ENCODE measurements at regions not wholly inside any gene's neighbourhood (a gene's known extent, or its start where the extent isn't known, plus 50 kb on each side); places are given as distances from the start of the nearest gene placed in this dataset.

- no peak for DNase-seq
Observed at GRCh38 chr7:42378149-42378548, 141.1 kb upstream of the GLI3 start.

GRCh38 chr7:42373285-42373684, 136.3 kb upstream of the GLI3 start:
- no peak for DNase-seq

GRCh38 chr7:42372479-42372878, 135.5 kb upstream of the GLI3 start:
- DNase-seq = peak; percentile 4

GRCh38 chr7:42359946-42360345, 122.9 kb upstream of the GLI3 start:
- DNase-seq = no peak

- no peak for DNase-seq
Observed at GRCh38 chr7:42351316-42351935, 114.4 kb upstream of the GLI3 start.

- DNase-seq = no peak
Observed at GRCh38 chr7:42350801-42351200, 113.8 kb upstream of the GLI3 start.

GRCh38 chr7:42348631-42349030, 111.6 kb upstream of the GLI3 start:
- DNase-seq = no peak

- DNase-seq = no peak
Observed at GRCh38 chr7:42348071-42348470, 111.1 kb upstream of the GLI3 start.

DNA sequence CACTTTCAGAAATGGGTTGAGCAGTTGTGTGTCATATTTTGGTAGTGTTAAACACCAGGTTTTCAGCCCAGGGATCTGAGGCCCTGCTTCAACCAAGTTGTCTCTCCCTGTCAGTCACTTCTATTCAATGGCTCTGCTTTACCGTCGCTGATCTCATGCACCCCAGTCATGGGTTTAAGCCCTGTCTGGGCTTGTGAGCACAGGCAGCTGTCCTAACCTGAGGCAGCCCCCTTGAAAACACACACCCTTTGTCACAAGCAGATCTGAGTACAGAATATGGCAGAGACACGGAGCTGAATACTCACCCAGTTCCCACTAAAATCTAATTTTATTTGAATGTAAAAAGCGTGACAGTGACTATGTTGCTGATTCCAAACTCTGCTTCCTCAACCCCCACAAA, 110.6 kb upstream of the GLI3 start:
- DNase-seq = no peak

DNA sequence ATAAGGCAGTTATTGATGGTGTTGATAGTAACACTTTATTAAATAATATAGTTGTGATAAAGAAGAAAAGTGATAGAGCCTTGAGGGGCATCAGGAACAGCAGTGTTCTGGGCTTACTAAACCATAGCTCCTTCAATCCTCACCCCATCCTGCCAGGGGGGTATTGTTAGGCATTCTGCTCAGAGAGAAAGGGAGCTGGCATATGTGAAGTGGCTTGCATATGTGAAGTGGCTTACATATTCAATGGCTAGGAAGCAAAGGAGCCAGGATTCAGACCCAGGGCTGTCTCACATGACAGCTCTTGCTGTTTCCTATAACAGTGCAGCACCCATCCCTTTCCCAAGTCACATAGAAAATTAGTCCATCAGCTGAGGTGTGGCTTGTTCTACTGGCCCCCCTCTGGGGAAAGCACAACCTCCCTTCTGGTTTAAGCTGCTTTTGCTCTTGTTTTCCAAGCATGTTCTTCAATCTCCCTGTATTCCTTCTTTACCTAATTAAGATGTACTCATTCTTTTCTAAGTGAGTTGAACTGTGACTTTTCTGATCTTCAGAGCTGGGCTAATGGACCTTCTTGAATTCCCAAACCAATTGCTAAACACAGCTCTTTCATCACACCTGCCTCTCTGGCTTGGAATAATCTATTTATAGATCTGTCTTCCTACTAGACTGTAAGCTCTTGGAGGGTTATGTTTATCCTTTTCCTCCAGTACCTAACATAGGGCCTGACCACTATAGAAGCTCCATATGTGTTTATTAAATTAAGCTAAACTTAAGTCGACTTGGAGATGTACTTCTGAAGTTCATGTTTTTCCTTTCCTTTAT, 108.7 kb upstream of the GLI3 start:
- DNase-seq = no peak

GRCh38 chr7:42344198-42344755, 107.3 kb upstream of the GLI3 start:
- no peak for DNase-seq

GRCh38 chr7:42342381-42342780, 105.4 kb upstream of the GLI3 start:
- DNase-seq = no peak

DNA sequence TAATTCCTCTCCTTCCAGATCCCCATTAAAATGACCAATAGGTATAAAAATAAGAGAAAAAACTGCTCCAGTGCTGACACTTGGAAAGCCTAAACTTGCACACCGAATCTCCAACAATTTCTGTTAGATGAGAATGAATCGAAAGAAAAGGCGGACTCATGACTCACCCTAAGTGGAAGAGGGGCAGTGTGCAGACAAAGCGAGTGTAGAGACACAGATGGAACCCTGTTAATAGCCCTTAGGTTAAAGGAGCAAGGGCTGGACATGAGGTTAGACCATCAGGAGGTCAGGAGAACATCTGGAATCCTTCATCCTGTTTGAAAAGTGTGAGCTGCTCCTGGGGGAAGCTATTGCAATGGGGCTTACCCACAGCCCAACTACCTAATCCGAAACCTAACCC, 103.4 kb upstream of the GLI3 start:
- DNase-seq = peak; percentile 16

GRCh38 chr7:42338916-42339540, 102.0 kb upstream of the GLI3 start:
- no peak for DNase-seq

- DNase-seq = peak; percentile 20
Observed at GRCh38 chr7:42338231-42338915, 101.4 kb upstream of the GLI3 start.

DNA sequence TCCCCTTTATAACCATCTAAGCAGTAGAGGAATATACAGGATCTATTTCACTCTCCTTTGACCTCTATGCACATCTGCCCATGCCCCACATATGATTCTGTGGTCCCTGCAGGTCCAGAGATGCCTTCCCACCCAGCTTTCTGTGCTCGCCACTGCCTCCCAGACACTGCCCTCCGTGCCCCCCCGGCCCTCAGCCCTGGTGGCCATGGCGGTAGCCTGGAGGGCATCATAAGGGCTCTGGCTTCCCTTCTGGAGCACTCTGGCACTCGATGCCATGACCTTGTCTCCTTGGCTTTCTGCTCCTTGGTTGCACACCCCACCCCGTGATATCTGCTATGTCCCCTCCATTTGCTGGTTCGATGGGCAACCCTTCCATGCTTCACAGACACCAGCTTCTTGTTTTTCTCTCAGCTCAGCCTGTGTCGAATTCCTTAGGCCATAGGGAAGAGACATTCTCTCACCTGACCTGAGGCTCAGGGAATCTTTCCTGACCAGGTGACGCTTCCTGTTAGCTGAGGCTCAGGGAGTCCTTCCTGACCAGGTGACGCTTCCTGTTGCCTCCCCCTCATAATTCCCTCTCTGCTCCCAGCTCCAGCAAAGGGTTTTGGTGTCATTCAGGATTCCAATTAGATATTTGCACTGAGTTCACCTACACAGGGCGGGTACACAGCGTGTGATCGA, 100.4 kb upstream of the GLI3 start:
- DNase-seq = no peak

DNA sequence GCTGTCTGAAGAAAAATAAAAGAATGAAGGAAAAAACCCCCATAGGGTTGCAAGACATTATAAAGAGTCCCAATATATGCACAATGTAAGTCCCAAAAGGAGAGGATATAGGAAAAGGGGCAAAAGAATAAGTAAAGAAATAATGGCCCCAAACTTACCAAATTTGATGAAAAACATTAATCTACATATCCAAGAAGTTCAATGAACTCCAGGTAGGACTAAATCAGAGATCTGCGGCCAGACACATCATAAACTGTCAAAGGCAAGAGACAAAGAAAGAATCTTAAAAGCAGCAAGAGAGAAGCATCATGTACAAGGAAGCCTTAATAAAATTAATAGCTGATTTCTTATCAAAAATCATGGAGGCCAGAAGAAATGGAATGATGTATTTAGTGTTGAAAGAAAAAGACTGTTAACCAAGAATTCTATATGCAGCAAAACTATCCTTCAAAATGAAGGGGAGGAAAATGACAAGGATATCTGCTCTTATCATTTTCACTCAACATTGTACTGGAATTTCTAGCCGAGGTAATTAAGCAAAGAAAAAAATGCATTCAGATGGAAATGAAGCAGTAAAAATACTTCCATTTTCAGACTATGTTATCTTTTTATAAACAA, 95.7 kb upstream of the GLI3 start:
- no peak for DNase-seq

GRCh38 chr7:42319631-42320030, 82.6 kb upstream of the GLI3 start:
- no peak for DNase-seq

DNA sequence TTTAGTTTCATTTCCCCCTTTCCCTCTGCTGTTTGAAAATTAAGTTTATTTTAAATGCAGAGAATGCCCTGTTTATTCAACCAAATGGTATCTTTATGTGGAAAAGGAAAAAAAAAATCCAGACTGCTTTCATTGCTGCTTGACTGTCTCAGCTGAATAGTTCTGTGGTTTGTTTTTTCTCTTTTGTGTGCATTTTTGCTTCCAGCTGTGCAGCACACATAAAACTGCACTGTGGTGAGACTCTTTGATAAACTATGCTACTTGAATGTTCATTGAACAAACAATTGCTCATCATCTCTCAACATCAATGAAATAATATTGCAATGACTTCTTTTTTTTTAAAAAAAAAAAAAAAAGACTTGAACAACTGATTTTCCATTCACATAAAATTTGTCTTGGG, 78.6 kb upstream of the GLI3 start:
- no peak for DNase-seq

DNA sequence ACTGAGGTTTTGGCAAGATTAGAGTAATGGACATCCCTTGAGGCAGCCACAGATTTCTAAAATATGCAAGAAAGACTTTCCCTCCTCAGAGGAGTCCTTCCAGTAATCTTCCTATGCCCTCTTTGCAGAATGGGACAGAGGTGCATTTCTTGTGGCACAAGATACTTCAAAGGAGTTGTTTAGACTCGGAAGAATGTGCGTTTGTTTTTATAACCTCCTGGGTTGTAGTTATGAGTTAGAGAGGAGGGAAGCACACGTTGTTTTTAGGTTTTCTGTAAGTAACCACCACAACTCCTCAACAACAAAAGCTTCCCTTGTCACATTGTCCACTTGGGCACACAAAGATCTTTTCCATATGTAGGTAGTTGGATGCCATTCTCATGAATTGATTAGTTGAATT, 78.1 kb upstream of the GLI3 start:
- DNase-seq = no peak

DNA sequence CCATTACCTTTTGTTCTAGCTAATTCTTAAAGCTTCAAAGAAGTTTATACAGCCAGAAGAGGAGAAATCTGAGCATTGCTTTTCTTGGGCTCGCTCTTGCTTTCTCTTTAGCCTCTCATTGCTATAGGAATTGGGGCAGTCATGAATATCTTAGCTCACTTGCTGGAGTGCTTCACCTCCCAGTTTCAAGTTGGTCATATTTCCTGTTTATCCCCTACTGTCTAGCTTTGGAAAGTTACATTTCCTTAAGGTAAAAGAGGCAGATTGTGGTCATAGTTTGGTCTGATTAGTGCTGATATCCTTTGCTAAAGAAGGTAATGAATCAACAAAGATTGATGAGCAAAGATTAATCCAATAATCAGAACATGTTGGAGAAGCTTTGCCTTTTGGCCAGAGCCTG, 77.7 kb upstream of the GLI3 start:
- DNase-seq = no peak
